GM19099 (cell line): ENCODE measurements at regions not wholly inside any gene's neighbourhood (a gene's known extent, or its start where the extent isn't known, plus 50 kb on each side); places are given as distances from the start of the nearest gene placed in this dataset.

Source experiments
- POLR2A ChIP-seq: IDR thresholded peaks from 3 replicates; pipeline ENCODE4 v1.6.1; 2011; ENCODE audit warnings: low read depth; ENCODE audit not compliant: insufficient read length; ENCODE audit errors: extremely low read depth

DNA sequence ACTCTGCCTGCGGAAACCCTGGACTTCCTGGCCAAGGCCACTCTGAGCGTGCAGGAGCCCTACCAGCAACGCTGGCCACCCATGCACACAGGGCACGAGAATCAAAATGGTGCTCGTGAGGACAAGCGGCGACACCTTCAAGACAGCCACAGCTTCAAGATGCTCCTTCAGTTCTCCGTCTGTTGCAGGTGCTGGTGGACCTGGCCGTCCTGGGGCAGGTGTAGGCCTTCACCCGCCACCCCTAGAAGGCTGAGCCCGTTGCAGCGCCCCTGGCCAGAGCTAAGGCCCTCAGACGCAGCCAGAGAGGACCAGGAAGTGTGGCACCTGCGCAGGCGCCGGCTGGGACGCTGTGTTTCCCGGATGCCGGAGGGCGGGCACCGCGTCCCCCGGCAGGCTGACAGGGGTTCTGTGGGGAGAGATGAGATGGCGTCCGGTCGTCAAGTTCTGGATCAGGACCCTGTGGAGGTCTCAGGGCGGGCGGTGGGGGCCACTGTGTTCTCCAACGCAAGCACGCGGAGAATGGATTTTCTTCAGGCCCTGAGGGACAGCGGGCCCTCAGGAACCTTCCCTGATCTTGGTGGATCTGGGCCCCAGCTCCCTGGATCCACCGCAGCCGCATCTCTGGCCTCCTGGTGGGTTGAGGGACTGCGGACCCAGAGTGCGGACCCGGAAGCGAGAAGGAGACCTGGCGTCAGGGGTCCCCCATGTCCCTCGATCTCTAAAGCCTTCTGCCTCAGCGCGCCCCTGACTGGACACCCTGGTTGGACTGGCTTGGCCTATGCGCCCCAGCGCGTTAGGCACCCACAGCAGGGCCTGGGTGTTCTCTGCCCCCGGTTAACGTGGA is 1770.8 kb upstream of the CDH9 start:
- no peak for TF ChIP-seq POLR2A

DNA sequence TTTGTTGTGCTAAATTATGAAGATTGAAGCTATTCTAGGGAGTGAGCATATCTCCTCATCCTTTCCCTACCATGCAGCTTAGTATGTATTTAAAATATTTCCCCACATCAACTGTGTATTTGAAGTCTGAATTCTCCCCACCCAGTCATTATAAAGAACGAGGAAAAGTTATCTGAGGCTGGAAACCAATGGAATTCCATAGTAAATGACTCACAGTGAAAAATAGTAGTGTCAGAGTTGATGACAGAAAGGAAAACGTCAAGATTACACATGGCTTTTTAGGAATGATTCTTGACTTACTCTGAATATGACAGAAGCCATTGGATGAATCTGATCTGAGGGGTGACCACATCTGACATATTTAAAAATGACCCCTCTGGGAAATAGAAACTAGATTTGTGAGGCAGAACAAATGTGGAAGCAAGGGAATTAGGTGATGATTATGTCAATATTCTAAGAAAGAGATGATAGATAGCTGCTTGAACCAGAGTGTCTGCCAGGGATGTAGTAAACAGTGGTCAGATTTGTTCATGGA is 1768.9 kb upstream of the CDH9 start:
- no peak for TF ChIP-seq POLR2A

DNA sequence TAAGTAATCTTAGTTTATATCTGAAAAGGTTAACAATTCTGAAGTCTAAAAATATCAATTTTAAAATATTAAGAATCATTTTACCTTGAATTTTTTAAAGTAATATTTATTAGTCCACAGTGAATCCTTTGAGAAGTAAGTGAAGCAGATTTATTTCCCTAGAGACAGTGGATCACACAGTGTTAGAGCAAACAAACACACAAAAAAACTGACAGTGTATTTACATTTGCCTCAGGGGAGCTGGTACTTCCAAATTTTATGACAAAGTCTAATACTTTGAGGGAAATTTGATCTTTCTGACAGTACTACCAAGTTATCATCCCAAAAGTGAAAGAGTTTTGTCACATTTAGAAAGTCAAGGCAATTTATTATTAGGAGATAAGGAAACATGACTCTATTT is 1750.6 kb upstream of the CDH9 start:
- no peak for TF ChIP-seq POLR2A

DNA sequence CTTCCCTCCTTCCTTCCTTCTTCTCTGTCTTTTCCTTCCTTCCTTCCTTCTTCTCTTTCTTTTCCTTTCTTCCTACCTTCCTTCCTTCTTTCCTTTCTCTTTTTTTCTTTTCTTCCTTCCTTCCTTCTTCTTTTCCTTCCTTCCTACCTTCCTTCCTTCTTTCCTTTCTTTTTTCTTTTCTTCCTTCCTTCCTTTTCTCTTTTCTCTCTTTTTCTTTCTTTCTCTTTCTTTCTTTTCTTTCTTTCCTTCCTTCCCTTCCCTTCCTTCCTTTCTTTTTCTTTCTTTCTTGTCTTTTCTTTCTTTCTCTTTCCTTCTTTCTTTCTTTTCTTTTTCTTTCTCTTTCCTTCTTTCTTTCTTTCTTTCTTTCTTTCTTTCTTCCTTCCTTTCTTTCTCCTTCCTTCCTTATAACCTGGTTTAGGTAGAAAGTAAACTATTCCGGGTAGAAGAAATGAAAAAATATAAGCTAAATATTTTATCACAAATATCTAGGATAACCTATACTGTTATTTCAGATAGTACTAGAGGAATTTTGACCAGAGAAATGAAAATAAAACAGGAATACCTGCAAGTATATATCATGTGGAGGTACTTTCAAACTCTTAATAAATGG is 1741.8 kb upstream of the CDH9 start:
- TF ChIP-seq POLR2A: no peak

DNA sequence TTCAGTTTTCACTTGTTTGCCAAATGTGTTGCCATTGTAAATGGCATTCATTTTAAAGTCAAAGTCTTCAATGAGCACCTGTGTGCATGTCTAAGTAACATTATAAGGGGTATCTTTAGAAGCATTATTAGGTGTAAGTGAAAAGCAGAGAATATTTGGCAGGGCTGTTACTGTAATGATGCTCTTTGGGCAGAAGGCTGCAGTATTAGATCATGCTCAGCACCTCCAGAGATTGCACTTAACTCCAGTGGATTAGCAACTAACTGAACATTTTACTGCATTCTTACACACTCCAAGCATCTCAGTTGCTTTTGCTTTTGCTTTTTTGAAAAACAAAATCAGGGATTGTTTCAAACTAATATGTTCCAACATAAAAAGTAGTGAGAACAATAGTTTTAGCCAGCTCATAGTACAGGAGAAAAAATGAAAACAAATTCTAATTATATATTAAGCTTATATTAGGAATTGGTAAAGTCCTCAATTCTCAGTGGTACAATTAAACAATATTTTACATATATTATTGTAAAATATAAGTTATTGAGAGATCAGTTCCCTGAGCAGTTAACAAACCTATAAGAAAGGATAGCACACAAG is 1740.9 kb upstream of the CDH9 start:
- no peak for TF ChIP-seq POLR2A

DNA sequence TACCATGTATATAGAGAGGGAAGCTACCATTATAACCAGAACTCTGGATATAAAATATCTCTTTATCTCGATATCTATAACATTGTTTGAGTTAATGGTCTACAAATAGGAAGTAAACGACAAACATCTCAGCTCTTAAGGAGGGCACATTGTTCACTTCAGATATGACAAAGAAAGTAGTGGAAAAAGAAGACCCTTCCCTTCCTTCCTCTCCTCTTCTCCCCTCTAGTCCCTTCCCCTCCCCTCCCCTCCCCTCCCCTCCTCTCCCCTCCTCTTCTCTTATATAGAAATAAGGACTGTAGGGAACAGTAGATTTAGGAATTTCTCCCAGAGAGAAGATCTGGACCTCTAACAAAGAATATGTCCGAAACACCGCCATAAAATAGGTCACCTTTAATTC is 1731.9 kb upstream of the CDH9 start:
- no peak for TF ChIP-seq POLR2A

DNA sequence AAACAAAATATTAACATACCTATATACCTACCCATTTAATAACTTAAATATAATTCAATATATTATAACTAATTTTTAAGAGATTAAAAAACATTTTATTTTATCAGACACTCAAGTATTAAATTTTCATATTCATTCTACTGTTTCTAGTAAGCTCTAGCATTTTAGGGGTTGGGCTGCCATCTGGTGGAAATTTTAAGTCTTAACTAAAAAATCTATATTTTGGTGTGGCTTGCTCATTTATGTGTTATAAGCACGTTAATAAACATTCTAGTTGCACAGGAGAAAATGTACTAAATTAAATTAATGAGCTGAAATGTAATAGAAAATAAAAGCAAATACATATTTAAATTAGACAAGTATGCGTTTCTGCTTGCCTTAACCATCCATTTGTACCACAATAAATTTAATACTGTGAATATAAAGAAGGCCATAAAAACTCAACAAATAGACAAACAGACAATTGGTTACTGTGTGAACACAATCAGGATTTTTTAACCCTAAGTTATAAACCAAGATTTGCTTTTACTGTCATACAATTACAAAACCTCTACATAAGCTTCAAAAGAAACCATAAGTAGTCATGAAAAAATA is 1728.3 kb upstream of the CDH9 start:
- TF ChIP-seq POLR2A: no peak

DNA sequence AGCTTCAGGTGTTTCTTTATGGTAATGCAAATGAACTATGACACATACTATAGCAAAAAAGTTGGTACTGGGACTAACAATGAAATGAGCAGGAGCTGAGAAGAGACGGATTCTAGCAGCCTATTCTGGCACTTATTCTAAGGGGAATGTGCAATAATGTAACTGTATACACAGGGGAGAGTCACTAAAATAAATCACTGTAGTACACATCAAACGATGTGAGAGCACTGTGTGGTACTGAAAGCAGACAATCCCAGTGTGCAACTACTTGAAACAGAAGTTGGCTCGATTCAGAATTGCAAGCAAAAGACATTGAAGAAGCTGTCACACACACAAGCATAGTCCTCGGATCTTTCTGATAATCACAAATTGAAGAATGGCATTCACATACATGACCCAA is 1713.0 kb upstream of the CDH9 start:
- no peak for TF ChIP-seq POLR2A

DNA sequence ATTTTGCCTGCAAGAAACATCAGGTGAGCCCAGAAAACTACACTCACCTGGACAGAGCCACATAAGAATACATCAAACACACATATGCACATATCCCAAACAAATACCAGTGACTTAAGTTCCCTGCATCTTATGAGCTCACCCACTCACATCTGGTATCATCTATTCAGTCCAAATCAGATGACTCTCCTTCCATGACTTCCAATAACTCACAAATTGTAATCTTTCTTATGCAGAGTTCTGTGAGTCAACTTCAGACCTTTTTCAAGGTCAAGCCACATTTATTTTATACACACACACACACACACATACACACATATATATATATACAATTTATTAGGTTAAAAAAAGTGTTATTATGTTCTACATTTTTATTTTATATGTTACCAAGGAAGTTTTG is 1711.9 kb upstream of the CDH9 start:
- TF ChIP-seq POLR2A: no peak

DNA sequence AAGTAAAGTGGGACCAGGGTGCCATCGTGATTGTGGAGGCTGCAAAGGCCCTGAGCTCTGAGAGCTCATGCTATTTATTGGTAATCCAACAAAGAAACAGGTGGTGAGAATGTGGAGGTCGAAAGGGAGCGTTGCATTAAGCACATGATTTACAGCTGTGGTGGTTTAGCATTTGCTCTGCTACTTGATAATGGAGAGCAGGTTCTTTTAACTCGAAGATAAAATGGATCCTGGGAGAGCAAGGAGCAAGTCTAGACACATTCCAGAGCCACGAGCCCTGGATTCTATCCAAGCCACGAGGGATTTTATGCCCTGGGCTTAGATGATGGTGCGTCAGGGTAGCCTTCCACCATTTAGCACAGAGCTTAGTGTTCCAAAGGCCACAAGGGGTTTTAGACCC is 1710.1 kb upstream of the CDH9 start:
- no peak for TF ChIP-seq POLR2A

DNA sequence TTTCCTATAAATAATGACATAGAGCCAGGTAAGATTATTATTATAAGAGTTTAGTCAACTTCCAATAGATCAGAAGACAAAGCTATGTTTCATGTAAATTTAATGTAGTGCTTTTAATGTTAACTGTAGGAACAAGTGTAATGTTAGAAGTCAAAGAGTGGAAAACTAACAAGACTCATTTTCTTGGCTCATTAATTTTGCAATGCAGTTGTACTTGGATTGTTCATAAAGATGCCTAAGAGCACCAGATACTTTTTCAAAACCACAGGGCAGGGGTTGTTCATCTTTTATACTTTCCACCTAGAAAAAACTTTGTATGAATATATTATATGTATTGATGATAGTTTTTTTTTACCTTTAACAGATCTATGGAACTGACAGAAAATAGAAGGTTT is 1705.3 kb upstream of the CDH9 start:
- TF ChIP-seq POLR2A: no peak

DNA sequence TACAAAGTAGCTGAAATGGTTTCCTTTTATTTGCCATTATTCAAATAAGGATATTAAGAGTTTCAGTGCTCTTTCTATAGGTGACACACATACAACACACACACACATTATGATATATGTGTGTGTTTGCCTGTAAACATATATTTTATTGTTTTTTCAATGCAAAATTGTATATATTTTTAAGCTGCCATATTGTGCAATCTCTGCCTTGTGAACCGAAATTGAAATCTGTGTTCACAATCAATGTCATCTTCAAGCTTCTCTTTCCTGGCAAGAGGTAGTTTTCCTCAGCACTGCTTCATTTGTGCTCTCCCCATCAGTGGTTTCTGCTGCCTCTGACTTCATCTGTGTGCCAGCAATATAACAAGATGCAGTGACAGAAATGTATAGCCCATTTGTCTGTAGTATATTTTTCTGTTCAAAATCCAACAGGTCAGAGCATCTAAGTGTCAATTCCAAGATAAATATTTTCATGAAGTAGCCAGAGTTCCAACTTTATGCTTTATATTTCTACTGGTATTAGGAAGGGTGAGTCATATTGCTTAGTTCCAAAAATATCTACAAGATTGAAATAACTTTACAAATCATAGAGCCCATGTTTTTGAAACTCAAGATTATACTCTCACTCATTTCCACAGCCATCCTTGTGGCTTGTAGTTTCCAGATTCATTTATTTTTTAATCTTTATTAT is 1704.8 kb upstream of the CDH9 start:
- TF ChIP-seq POLR2A: no peak

DNA sequence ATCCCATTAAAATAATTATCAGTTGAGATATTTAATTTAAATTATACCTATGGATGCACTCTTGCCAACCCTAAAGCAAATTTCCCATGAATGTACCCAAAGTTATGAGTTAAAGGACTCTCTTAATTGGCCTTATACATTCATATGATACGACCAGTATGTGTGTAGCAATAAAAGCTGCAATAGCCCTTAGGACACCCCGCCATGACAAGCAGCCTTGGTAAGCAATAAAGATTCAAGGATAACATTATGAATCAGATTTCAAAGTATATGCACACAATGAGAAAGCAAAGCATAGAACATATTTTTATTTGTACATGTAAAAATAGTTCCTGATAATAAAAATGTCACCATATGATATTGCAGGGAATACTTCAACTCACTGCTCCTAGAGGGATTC is 1699.3 kb upstream of the CDH9 start:
- TF ChIP-seq POLR2A: no peak

DNA sequence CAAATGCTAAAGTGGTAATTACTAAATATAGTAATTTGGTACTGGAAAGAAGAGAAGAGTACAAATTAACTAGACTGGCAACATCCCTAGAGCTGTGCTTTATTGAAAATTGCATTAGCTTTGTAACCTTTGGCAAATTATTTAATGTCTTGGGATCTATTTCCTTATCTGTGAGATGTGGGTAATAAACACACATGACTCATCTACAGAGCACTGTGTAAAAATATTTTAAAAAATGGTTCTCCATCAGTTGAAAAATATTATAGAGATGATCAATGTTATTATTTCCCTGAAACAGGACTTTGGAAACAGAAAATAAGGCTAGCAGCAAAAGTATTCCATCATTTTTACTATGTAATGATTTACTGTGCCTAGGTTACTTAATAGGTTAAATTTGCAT is 1698.8 kb upstream of the CDH9 start:
- no peak for TF ChIP-seq POLR2A

DNA sequence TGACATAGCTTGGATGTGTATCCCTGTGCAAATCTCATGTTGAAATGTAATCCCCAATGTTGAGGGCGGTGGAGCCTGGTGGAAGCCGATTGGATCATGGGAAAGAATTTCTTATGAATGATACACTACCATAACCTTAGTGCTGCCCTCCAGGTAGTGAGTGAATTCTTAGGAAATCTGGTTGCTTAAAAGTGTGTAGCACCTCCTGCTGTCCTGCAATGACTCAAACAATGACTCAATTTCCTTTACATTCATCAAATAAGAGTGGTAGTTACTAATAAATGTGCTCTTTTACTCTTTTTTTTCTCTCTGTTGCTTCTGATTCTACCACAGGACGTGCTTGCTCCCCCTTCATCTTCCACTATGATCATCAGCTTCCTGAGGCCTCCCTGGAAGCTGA is 1696.0 kb upstream of the CDH9 start:
- TF ChIP-seq POLR2A: no peak
